ENCODE measurements at regions not wholly inside any gene's neighbourhood (a gene's known extent, or its start where the extent isn't known, plus 50 kb on each side); places are given as distances from the start of the nearest gene placed in this dataset.

DNA sequence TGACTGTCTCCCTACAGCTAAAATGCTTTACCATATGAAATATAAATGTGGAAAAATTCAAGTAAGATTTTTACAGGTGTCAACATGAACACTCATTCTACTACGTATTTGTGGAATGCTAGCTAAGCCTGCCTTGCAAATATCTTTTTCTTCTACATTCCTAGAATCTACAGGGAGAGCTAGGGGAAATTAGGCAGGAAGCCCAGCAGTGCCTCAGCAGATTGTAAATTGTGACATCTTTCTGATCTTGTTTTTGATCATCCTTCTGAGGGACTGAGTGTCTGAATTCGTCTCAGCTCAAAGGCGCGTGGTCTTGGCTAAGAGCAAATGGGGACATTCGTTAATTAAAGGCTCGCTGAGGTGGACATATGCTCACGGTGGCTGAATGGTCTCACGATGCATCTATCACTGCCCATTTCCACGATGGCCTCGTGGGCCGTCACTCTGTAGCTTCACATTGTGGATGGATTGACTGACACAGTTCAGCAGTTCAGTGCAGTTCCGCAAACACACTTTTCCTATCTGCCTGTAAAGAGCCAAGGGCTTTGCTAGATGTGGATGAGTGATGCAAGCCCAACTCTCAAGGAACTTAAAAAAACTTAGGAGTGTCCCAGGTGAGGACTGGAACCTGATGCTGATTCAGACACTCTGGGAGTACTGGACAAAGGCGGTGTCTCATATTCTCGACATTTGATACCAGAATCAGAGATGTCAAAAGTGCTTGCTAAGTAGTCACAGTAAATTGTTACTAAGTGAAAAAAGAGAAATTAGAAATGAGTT lies 562.5 kb downstream of the EFNB2 start:
- POLR2A ChIA-PET (ENCODE audit: unreplicated experiment) = interaction anchor here (0.7 kb wide), 1 partner anchor 240 kb away, joined by 4 read pairs; no protein-coding TSS in a partner anchor
- Histone ChIP-seq H3K36me3 (ENCODE audit: low read depth, low read length) (no peaks in the 10 kb centered on the region), H3F3A (ENCODE audit: low read length, unreplicated experiment) (no peaks in the 10 kb centered on the region), H3K9me2 (replicated peaks; ENCODE audit: low read length) (no peaks in the 10 kb centered on the region), H3K4me2 (ENCODE audit: low read length) (peak overlapping the region; percentile 58; the same call in 1 of the 2 replicates), H3K4me1 (ENCODE audit: insufficient read depth, low read length) (peaks cover 33% of the 10 kb centered on the region), H3K27ac (ENCODE audit: low read length) (no peak overlapping the region), H3K79me2 (ENCODE audit: low read length) (no peaks in the 10 kb centered on the region), H2AFZ (ENCODE audit: low read length) (0 out of 2 replicates have a peak overlapping the region, but pooled peaks have one; percentile 43), H3K9me3 (ENCODE audit: low read length) (no peaks in the 10 kb centered on the region), H4K20me1 (ENCODE audit: low read length) (no peaks in the 10 kb centered on the region), H3K9ac (ENCODE audit: low read length) (no peak overlapping the region), H3K27me3 (ENCODE audit: low read length) (no peaks in the 10 kb centered on the region), H3K4me3 (ENCODE audit: low read length) (no peak overlapping the region)
- BruUV-seq (replicated peaks) = no TSS peak
- CTCF ChIA-PET = no interaction called here
- intact Hi-C loops (cut with micrococcal nuclease) = loop anchor here (1.0 to 10.0 kb wide), 2 partner anchors 159 to 198 kb away; no protein-coding TSS in a partner anchor
- TF ChIP-seq EZH2 (IDR thresholded peaks at IDR 0.05; ENCODE audit: low read length, unreplicated experiment) (no peak), EZH2phosphoT487 (IDR thresholded peaks at IDR 0.05; ENCODE audit: borderline replicate concordance, low read length) (no peak)
- TF ChIP-seq, protein P1, sequence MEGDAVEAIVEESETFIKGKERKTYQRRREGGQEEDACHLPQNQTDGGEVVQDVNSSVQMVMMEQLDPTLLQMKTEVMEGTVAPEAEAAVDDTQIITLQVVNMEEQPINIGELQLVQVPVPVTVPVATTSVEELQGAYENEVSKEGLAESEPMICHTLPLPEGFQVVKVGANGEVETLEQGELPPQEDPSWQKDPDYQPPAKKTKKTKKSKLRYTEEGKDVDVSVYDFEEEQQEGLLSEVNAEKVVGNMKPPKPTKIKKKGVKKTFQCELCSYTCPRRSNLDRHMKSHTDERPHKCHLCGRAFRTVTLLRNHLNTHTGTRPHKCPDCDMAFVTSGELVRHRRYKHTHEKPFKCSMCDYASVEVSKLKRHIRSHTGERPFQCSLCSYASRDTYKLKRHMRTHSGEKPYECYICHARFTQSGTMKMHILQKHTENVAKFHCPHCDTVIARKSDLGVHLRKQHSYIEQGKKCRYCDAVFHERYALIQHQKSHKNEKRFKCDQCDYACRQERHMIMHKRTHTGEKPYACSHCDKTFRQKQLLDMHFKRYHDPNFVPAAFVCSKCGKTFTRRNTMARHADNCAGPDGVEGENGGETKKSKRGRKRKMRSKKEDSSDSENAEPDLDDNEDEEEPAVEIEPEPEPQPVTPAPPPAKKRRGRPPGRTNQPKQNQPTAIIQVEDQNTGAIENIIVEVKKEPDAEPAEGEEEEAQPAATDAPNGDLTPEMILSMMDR (conservative IDR thresholded peaks at IDR 0.05; ENCODE audit: low read depth, low read length) = no peak
- DNase-seq (peak; percentile 30), ATAC-seq (no peak)

DNA sequence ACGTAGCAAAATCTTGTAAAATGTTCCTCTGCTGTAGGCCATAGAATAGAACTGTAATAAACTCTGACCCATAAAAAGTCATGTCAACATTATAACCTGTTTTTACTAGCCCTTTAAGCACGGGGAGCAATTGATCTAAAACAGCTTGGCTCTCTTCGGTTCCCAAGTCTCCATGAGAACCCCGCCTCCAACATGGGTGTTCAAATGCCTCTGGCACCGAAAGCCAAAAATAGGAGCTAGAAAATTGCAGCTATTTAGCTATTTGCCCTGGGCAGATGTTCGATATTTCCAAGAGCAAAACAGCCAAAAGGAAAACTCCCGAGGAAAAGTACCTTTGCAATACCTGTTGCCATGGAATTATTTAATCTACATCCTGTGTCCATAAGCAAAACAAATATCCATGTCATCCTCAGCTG lies 563.1 kb downstream of the EFNB2 start:
- DNase-seq = peak; percentile 33
- Histone ChIP-seq H2AFZ (ENCODE audit: low read length) (peak overlapping the region; percentile 43; the same call in 1 of the 2 replicates), H3K9me3 (ENCODE audit: low read length) (no peaks in the 10 kb centered on the region), H3F3A (ENCODE audit: low read length, unreplicated experiment) (no peaks in the 10 kb centered on the region), H3K4me1 (ENCODE audit: insufficient read depth, low read length) (peaks cover 33% of the 10 kb centered on the region), H3K27me3 (ENCODE audit: low read length) (no peaks in the 10 kb centered on the region), H3K79me2 (ENCODE audit: low read length) (no peaks in the 10 kb centered on the region), H3K36me3 (ENCODE audit: low read depth, low read length) (no peaks in the 10 kb centered on the region), H3K4me3 (ENCODE audit: low read length) (no peak overlapping the region), H4K20me1 (ENCODE audit: low read length) (no peaks in the 10 kb centered on the region), H3K4me2 (ENCODE audit: low read length) (peak overlapping the region; percentile 58), H3K9ac (ENCODE audit: low read length) (no peak overlapping the region), H3K27ac (ENCODE audit: low read length) (no peak overlapping the region), H3K9me2 (replicated peaks; ENCODE audit: low read length) (no peaks in the 10 kb centered on the region)
- no TSS peak for BruUV-seq (replicated peaks)
- CTCF ChIA-PET = no interaction called here
- TF ChIP-seq, protein P1 (conservative IDR thresholded peaks at IDR 0.05; ENCODE audit: low read depth, low read length) = no peak
- no peak for TF ChIP-seq EZH2phosphoT487 (IDR thresholded peaks at IDR 0.05; ENCODE audit: borderline replicate concordance, low read length)
- TF ChIP-seq EZH2 (IDR thresholded peaks at IDR 0.05; ENCODE audit: low read length, unreplicated experiment) = no peak
- POLR2A ChIA-PET (ENCODE audit: unreplicated experiment) = no interaction called here
- intact Hi-C loops (cut with micrococcal nuclease) = loop anchor here (1.0 to 10.0 kb wide), 2 partner anchors 158 to 198 kb away; no protein-coding TSS in a partner anchor
- ATAC-seq = peak; percentile 81

DNA sequence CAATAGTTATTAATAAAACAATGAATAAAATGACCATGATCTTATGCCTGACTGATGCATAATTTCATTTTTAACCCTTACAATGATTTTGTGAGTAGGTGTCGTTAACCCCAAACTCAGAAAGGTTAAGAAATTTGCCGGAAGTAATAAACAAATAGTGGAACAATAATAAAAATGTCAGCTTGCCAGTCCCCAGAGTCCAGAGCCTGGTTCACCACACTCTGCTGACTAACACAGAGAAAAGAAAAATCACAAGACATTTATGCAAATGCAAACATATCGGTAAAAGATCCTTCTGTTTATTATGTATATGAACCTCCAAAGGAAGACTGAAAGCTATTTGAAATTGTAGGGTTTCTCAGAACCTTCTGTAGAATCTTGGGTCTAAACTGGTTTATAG lies 563.7 kb downstream of the EFNB2 start:
- Histone ChIP-seq H3K9me2 (replicated peaks; ENCODE audit: low read length) (no peaks in the 10 kb centered on the region), H4K20me1 (ENCODE audit: low read length) (no peaks in the 10 kb centered on the region), H3K4me1 (ENCODE audit: insufficient read depth, low read length) (peaks cover 33% of the 10 kb centered on the region), H3K27ac (ENCODE audit: low read length) (no peak overlapping the region), H3K27me3 (ENCODE audit: low read length) (no peaks in the 10 kb centered on the region), H3F3A (ENCODE audit: low read length, unreplicated experiment) (no peaks in the 10 kb centered on the region), H3K4me3 (ENCODE audit: low read length) (no peak overlapping the region), H2AFZ (ENCODE audit: low read length) (peak overlapping the region; percentile 43; the same call in 1 of the 2 replicates), H3K36me3 (ENCODE audit: low read depth, low read length) (no peaks in the 10 kb centered on the region), H3K9ac (ENCODE audit: low read length) (no peak overlapping the region), H3K9me3 (ENCODE audit: low read length) (no peaks in the 10 kb centered on the region), H3K4me2 (ENCODE audit: low read length) (peak overlapping the region; percentile 58), H3K79me2 (ENCODE audit: low read length) (no peaks in the 10 kb centered on the region)
- TF ChIP-seq, protein P1 (conservative IDR thresholded peaks at IDR 0.05; ENCODE audit: low read depth, low read length) = no peak
- TF ChIP-seq EZH2 (IDR thresholded peaks at IDR 0.05; ENCODE audit: low read length, unreplicated experiment) (no peak), EZH2phosphoT487 (IDR thresholded peaks at IDR 0.05; ENCODE audit: borderline replicate concordance, low read length) (no peak)
- ATAC-seq = no peak
- intact Hi-C loops (cut with micrococcal nuclease) = loop anchor here (1.0 to 10.0 kb wide), 2 partner anchors 157 to 197 kb away; no protein-coding TSS in a partner anchor
- CTCF ChIA-PET = no interaction called here
- no peak for DNase-seq
- BruUV-seq (replicated peaks) = no TSS peak
- POLR2A ChIA-PET (ENCODE audit: unreplicated experiment) = no interaction called here
